GM19324 (cell line): ENCODE measurements at regions not wholly inside any gene's neighbourhood (a gene's known extent, or its start where the extent isn't known, plus 50 kb on each side); places are given as distances from the start of the nearest gene placed in this dataset.
"Not testable (repeated sequence)": the region's sequence is repeated elsewhere in the genome, so short reads cannot be mapped to it uniquely, and the experiment has no call there.

Experiments used
- ATAC-seq: cut with Tn5 transposase; IDR thresholded peaks from one replicate; pipeline ENCODE4 v1.9.1; 2021; ENCODE audit warnings: mild to moderate bottlenecking, moderate library complexity; ENCODE audit not compliant: unreplicated experiment, low FRiP score

- no peak for ATAC-seq
Observed at GRCh38 chr4:57740625-57741190, 630.5 kb upstream of the IGFBP7 start.

- no peak for ATAC-seq
Observed at GRCh38 chr4:57736781-57737180, 626.6 kb upstream of the IGFBP7 start.

- ATAC-seq, result no peak
Observed at GRCh38 chr4:57734104-57734670, 624.0 kb upstream of the IGFBP7 start.

- ATAC-seq, result not testable (repeated sequence)
Observed at GRCh38 chr4:57729775-57730570, 619.8 kb upstream of the IGFBP7 start.

GRCh38 chr4:57726154-57726553, 616.0 kb upstream of the IGFBP7 start:
- no peak for ATAC-seq

- no peak for ATAC-seq
Observed at GRCh38 chr4:57719456-57719855, 609.3 kb upstream of the IGFBP7 start.

GRCh38 chr4:57714313-57714712, 604.1 kb upstream of the IGFBP7 start:
- not testable (repeated sequence) for ATAC-seq

- no peak for ATAC-seq
Observed at GRCh38 chr4:57710053-57710452, 599.9 kb upstream of the IGFBP7 start.

- ATAC-seq, result no peak
Observed at GRCh38 chr4:57691370-57691769, 581.2 kb upstream of the IGFBP7 start.

- no peak for ATAC-seq
Observed at GRCh38 chr4:57689693-57690205, 579.6 kb upstream of the IGFBP7 start.

GRCh38 chr4:57682275-57682674, 572.1 kb upstream of the IGFBP7 start:
- no peak for ATAC-seq

- ATAC-seq, result no peak
Observed at GRCh38 chr4:57679969-57680368, 569.8 kb upstream of the IGFBP7 start.

GRCh38 chr4:57676394-57676793, 566.2 kb upstream of the IGFBP7 start:
- no peak for ATAC-seq

- ATAC-seq, result no peak
Observed at GRCh38 chr4:57672846-57673433, 562.8 kb upstream of the IGFBP7 start.

- ATAC-seq, result no peak
Observed at GRCh38 chr4:57668621-57669020, 558.4 kb upstream of the IGFBP7 start.

GRCh38 chr4:57665806-57666205, 555.6 kb upstream of the IGFBP7 start:
- ATAC-seq, result no peak

- no peak for ATAC-seq
Observed at GRCh38 chr4:57661517-57662090, 551.4 kb upstream of the IGFBP7 start.

GRCh38 chr4:57658673-57659072, 548.5 kb upstream of the IGFBP7 start:
- ATAC-seq, result no peak

- ATAC-seq, result no peak
Observed at GRCh38 chr4:57658188-57658587, 548.0 kb upstream of the IGFBP7 start.

GRCh38 chr4:57655342-57655741, 545.2 kb upstream of the IGFBP7 start:
- no peak for ATAC-seq

- no peak for ATAC-seq
Observed at GRCh38 chr4:57652779-57653178, 542.6 kb upstream of the IGFBP7 start.
